Hematopoietic multipotent progenitor cell treated with erythropoietin and hydrocortisone succinate and interleukin-3 and kit ligand, for 8 days (in vitro differentiated cells): ENCODE measurements at regions not wholly inside any gene's neighbourhood (a gene's known extent, or its start where the extent isn't known, plus 50 kb on each side); places are given as distances from the start of the nearest gene placed in this dataset.
"Not testable (repeated sequence)": the region's sequence is repeated elsewhere in the genome, so short reads cannot be mapped to it uniquely, and the experiment has no call there.

Source experiments
- DNase-seq: peaks from one replicate; pipeline ENCODE4 v3.0.0-alpha.2; 2015

- DNase-seq = no peak
These were observed 88.8 kb upstream of the PLD5 start for GRCh38 chr1:242613266-242613815.

GRCh38 chr1:242610209-242610608 lies 85.7 kb upstream of the PLD5 start:
- DNase-seq = no peak

- no peak for DNase-seq
These were observed 81.0 kb upstream of the PLD5 start for GRCh38 chr1:242605521-242605920.

- DNase-seq = no peak
These were observed 77.5 kb upstream of the PLD5 start for GRCh38 chr1:242602001-242602400.

- DNase-seq = not testable (repeated sequence)
These were observed 69.3 kb upstream of the PLD5 start for GRCh38 chr1:242593756-242594155.

- DNase-seq = no peak
These were observed 61.8 kb upstream of the PLD5 start for GRCh38 chr1:242586360-242586680.

GRCh38 chr1:242585616-242586359 lies 61.3 kb upstream of the PLD5 start:
- DNase-seq = no peak

GRCh38 chr1:242582669-242583068 lies 58.2 kb upstream of the PLD5 start:
- no peak for DNase-seq

GRCh38 chr1:242579528-242580235 lies 55.2 kb upstream of the PLD5 start:
- DNase-seq = no peak
